Right lobe of liver (tissue), 4 donors: ENCODE measurements at regions not wholly inside any gene's neighbourhood (a gene's known extent, or its start where the extent isn't known, plus 50 kb on each side); places are given as distances from the start of the nearest gene placed in this dataset.

Source experiments
- POLR2A ChIP-seq: fragments of 450-650 bp; IDR thresholded peaks from one replicate; pipeline ENCODE4 v1.6.1; 2017; ENCODE audit warnings: antibody characterized with exemption, mild to moderate bottlenecking
- TF ChIP-seq, protein P1 (sequence below), 4 donors: fragments of 200-600 bp in 3 of 4; fragments of 450-650 bp in 1 of 4; IDR thresholded peaks; one replicate each; pipeline versions ENCODE4 v1.5.1 to v1.8.0; 2016 to 2022; ENCODE audit warnings: antibody characterized with exemption in 4 of 4, mild to moderate bottlenecking in 2 of 4
- donor health status: DM: no; HTN: no; CAD: no.
- donor health status: DM: no; HTN: no; CAD: no.
- donor health status: DM: no; HTN: yes; CAD: no.

DNA sequence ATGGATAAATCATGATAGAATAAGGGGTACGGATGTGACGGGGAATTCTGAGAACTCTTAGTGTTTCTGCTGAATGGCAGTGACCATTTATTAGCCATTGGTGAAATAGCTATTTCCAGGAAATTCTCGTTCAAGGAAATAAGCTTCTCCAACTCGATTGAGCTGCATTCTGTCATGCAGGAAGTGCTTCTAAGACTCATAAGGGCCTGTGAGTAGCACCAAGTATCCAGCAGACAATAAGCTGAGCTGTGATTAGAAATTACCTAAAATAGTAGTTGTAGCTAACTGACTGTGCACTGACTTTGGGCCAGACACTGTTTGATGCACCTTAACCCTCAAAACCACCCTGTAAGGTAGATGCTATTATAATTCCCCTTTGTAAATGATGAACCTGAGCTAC, 107.8 kb upstream of the IRX5 start:
- TF ChIP-seq POLR2A = no peak
- TF ChIP-seq, protein P1, sequence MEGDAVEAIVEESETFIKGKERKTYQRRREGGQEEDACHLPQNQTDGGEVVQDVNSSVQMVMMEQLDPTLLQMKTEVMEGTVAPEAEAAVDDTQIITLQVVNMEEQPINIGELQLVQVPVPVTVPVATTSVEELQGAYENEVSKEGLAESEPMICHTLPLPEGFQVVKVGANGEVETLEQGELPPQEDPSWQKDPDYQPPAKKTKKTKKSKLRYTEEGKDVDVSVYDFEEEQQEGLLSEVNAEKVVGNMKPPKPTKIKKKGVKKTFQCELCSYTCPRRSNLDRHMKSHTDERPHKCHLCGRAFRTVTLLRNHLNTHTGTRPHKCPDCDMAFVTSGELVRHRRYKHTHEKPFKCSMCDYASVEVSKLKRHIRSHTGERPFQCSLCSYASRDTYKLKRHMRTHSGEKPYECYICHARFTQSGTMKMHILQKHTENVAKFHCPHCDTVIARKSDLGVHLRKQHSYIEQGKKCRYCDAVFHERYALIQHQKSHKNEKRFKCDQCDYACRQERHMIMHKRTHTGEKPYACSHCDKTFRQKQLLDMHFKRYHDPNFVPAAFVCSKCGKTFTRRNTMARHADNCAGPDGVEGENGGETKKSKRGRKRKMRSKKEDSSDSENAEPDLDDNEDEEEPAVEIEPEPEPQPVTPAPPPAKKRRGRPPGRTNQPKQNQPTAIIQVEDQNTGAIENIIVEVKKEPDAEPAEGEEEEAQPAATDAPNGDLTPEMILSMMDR (IDR thresholded peaks at IDR 0.05) = no peak
